Neural crest cell (in vitro differentiated cells): ENCODE measurements at regions not wholly inside any gene's neighbourhood (a gene's known extent, or its start where the extent isn't known, plus 50 kb on each side); places are given as distances from the start of the nearest gene placed in this dataset.

Experiments used
- DNase-seq: peaks from one replicate; pipeline ENCODE4 v3.0.0; 2021; ENCODE audit warnings: low read depth, mixed read lengths, low spot score
- H3K27ac Mint-ChIP-seq: one replicate; pipeline ENCODE4 v1.8.0; 2021; ENCODE audit warnings: mild to moderate bottlenecking, mixed read lengths; ENCODE audit not compliant: unreplicated experiment
- H3K27me3 Mint-ChIP-seq: 2 replicates; pipeline ENCODE4 v1.8.0; 2021; ENCODE audit warnings: low read depth, mild to moderate bottlenecking, mixed read lengths
- H3K36me3 Mint-ChIP-seq: 2 replicates; pipeline ENCODE4 v1.8.0; 2021; ENCODE audit warnings: low read depth, mild to moderate bottlenecking, mixed read lengths
- H3K4me1 Mint-ChIP-seq: 2 replicates; pipeline ENCODE4 v1.8.0; 2021; ENCODE audit warnings: mixed read lengths
- H3K4me3 Mint-ChIP-seq: one replicate; pipeline ENCODE4 v1.8.0; 2021; ENCODE audit warnings: mild to moderate bottlenecking, mixed read lengths
- H3K9me3 Mint-ChIP-seq: 2 replicates; pipeline ENCODE4 v1.8.0; 2021; ENCODE audit warnings: mixed read lengths
- TF ChIP-seq, protein P1 (sequence below): fragments of 200-600 bp; sonication (generic); conservative IDR thresholded peaks from 2 replicates; pipeline ENCODE4 v1.5.0; 2021; ENCODE audit warnings: antibody characterized with exemption, mild to moderate bottlenecking

DNA sequence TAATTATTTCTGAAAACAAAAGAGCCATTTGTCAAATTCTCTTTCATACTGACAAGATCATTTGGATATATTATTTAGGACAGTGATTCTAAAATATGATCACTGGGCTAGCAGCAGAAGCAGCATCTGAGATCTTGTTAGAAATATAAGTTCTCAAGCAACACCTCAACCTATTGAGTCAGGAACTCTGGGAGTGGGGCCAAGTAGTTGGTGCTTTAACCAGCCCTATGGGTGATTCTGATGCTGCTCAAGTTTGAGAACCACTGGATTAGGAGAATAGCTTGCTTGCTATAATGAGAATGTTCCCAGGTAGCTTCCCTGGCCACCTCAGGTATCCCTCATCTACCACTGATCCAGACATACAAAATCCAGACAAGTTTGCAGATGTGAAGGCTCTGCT is 466.9 kb upstream of the CELF4 start:
- Mint-ChIP-seq H3K36me3 (no peaks in the 10 kb centered on the region), H3K4me3 (no peak overlapping the region), H3K27me3 (no peaks in the 10 kb centered on the region), H3K27ac (no peak overlapping the region), H3K4me1 (no peaks in the 10 kb centered on the region), H3K9me3 (no peaks in the 10 kb centered on the region)
- no peak for DNase-seq
- TF ChIP-seq, protein P1, sequence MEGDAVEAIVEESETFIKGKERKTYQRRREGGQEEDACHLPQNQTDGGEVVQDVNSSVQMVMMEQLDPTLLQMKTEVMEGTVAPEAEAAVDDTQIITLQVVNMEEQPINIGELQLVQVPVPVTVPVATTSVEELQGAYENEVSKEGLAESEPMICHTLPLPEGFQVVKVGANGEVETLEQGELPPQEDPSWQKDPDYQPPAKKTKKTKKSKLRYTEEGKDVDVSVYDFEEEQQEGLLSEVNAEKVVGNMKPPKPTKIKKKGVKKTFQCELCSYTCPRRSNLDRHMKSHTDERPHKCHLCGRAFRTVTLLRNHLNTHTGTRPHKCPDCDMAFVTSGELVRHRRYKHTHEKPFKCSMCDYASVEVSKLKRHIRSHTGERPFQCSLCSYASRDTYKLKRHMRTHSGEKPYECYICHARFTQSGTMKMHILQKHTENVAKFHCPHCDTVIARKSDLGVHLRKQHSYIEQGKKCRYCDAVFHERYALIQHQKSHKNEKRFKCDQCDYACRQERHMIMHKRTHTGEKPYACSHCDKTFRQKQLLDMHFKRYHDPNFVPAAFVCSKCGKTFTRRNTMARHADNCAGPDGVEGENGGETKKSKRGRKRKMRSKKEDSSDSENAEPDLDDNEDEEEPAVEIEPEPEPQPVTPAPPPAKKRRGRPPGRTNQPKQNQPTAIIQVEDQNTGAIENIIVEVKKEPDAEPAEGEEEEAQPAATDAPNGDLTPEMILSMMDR, result no peak

DNA sequence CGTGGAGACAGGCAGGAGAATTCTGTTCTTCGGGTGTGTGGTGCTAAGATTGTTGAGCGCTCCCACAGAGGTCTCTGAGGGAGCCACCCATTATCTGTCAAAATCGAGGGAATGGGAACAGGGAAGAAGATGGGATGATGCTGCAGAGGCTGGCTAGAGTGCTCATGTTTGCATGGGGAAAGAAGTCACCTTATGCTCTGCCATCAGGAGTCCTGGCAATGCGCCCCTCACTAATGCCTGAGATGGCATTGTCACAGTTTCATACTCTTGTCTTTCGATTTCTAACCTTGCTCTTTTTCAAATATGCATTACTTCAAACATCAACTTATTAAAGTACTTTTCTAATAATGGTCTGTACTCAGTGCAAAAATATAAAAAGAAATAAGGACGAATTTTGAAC is 463.3 kb upstream of the CELF4 start:
- no peak for DNase-seq
- Mint-ChIP-seq H3K4me3 (no peak overlapping the region), H3K27ac (no peak overlapping the region), H3K36me3 (no peaks in the 10 kb centered on the region), H3K27me3 (no peaks in the 10 kb centered on the region), H3K4me1 (no peaks in the 10 kb centered on the region), H3K9me3 (no peaks in the 10 kb centered on the region)
- TF ChIP-seq, protein P1, result no peak

DNA sequence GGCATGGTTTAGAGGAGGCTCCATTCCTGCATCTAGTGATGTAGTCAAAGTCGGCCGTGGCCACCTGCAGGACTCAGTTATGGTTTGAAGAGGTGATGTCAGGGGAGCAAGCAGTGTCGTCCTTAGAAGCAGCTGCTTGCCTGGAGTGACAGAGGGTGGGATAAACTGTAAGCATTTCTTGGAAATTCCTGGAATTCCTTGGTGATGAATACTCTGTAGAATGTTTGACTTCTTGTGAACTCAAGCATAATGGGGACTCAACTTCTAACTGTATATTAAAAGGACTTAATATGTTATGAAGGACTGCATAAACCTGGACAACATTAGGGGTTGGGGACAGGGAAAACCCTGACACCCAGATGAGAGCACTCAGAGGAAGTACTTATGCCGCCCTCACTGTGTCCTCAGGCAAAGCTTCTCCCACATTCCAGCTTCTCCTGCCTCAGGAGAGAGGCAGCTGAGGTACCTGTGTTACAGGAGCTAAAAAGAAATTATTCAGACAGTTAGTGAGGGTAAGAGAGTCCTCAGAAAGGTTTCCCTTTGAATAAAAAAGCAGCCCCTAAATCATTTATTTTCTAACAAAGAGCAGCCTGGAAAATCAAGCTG is 459.9 kb upstream of the CELF4 start:
- H3K27ac Mint-ChIP-seq, result no peak overlapping the region
- TF ChIP-seq, protein P1, result no peak
- H3K27me3 Mint-ChIP-seq, result no peaks in the 10 kb centered on the region
- no peaks in the 10 kb centered on the region for H3K4me1 Mint-ChIP-seq
- no peak for DNase-seq
- no peak overlapping the region for H3K4me3 Mint-ChIP-seq
- H3K9me3 Mint-ChIP-seq, result no peaks in the 10 kb centered on the region
- H3K36me3 Mint-ChIP-seq, result no peaks in the 10 kb centered on the region

DNA sequence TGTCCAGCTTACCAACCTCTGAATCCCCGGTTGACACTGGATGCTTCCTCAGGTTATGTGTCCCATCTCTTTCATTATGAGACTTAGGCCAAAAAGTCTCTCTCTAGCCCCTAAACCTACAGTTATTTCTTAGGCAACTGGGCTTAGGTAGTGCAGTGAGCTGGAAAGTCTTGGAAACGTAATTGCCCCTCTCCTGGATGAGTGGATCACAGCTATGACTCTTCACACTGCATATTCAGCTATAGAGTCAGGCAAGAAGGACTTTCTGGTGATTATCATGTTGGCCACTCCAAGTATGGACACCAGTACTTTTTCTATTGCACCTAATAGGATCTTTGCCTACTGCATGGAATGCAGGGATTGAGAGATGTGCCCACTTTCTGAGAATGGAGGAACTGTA is 458.3 kb upstream of the CELF4 start:
- TF ChIP-seq, protein P1, result no peak
- no peaks in the 10 kb centered on the region for H3K9me3 Mint-ChIP-seq
- no peak overlapping the region for H3K27ac Mint-ChIP-seq
- no peaks in the 10 kb centered on the region for H3K4me1 Mint-ChIP-seq
- no peaks in the 10 kb centered on the region for H3K36me3 Mint-ChIP-seq
- no peak for DNase-seq
- H3K27me3 Mint-ChIP-seq, result no peaks in the 10 kb centered on the region
- no peak overlapping the region for H3K4me3 Mint-ChIP-seq

GRCh38 chr18:38022234-38022633 is 456.6 kb upstream of the CELF4 start:
- no peak overlapping the region for H3K27ac Mint-ChIP-seq
- H3K4me3 Mint-ChIP-seq, result no peak overlapping the region
- no peaks in the 10 kb centered on the region for H3K36me3 Mint-ChIP-seq
- TF ChIP-seq, protein P1, result no peak
- no peak for DNase-seq
- H3K9me3 Mint-ChIP-seq, result no peaks in the 10 kb centered on the region
- no peaks in the 10 kb centered on the region for H3K4me1 Mint-ChIP-seq
- no peaks in the 10 kb centered on the region for H3K27me3 Mint-ChIP-seq
